ENCODE measurements at regions not wholly inside any gene's neighbourhood (a gene's known extent, or its start where the extent isn't known, plus 50 kb on each side); places are given as distances from the start of the nearest gene placed in this dataset.

DNA sequence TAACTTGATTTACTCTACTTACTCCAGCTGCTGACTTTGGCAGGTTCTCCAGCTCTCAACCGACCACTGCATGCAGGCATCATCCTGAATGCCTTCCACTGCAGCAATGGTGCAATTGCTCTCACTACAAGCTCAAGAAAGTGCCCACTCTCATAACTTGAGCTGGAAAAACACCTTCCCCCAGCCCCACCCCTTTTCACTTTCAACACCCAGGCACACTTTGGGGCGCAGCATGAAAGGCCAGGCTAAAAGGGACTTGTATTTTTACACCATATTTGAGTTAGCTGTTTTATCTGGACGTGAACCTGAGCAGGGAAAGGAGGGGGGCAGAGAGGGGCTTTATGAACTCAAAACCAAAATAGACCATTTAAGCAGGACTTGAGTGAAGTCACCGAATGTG, 274.5 kb downstream of the RAB28 start:
- TF ChIP-seq, protein P1, sequence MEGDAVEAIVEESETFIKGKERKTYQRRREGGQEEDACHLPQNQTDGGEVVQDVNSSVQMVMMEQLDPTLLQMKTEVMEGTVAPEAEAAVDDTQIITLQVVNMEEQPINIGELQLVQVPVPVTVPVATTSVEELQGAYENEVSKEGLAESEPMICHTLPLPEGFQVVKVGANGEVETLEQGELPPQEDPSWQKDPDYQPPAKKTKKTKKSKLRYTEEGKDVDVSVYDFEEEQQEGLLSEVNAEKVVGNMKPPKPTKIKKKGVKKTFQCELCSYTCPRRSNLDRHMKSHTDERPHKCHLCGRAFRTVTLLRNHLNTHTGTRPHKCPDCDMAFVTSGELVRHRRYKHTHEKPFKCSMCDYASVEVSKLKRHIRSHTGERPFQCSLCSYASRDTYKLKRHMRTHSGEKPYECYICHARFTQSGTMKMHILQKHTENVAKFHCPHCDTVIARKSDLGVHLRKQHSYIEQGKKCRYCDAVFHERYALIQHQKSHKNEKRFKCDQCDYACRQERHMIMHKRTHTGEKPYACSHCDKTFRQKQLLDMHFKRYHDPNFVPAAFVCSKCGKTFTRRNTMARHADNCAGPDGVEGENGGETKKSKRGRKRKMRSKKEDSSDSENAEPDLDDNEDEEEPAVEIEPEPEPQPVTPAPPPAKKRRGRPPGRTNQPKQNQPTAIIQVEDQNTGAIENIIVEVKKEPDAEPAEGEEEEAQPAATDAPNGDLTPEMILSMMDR (IDR thresholded peaks at IDR 0.05 in 8 of 11, conservative IDR thresholded peaks at IDR 0.05 in 3 of 11) = no peak
- no peak for TF ChIP-seq POLR2A (IDR thresholded peaks at IDR 0.05)
